Erythroblast (primary cell): ENCODE measurements at regions not wholly inside any gene's neighbourhood (a gene's known extent, or its start where the extent isn't known, plus 50 kb on each side); places are given as distances from the start of the nearest gene placed in this dataset.

ENCODE experiments used
- DNase-seq, 2 experiments: peaks; one replicate each; lab custom pipeline; 2025; lab: John Stamatoyannopoulos, UW
- GATA1 ChIP-seq: IDR thresholded peaks from 2 replicates; pipeline ENCODE4 v1.6.1; 2011; ENCODE audit warnings: low read depth, mild to moderate bottlenecking, control low read depth, low read length, moderate library complexity
- POLR2A ChIP-seq: IDR thresholded peaks from 2 replicates; pipeline ENCODE4 v1.6.1; 2011; ENCODE audit warnings: mild to moderate bottlenecking, low read length

DNA sequence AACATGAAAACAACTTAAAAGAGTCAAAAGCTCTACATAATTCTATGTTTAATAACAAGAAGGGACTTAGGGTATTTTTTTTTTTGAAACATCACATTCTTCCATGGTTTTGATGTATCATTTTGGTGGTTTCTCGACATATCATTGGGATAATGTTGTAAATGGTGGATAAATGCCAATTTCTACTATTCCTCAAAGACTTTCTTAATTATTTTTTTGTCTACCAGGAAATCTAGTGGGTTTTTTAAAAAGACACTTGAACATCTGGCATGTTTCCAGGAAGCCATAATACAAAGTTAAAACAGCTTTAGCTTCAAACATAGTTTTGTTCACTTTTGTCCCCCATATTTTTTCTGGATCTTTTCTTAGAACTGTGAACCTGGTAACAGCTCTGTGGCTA is 200.4 kb downstream of the DKK1 start:
- TF ChIP-seq POLR2A (no peak), GATA1 (no peak)
- no peak for DNase-seq

DNA sequence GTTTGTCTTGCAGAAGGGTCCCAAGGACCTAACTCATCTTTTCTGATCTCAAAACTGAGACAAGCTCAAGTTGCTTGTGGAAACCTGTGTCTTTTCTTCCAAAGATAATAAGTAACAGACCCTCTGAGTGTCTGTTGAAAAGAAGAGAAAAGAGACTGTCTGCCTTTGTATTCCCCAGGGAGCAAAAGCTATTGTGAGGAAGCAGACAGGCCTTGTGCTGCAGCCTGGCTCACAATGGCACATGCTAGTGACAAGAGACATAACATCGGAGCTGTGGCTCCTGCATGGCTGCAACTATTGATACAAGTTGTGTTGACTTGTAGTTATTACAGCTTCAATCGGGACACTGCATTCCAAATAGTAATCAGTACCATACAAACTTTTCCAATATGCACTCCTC is 202.9 kb downstream of the DKK1 start:
- TF ChIP-seq GATA1 (no peak), POLR2A (no peak)
- DNase-seq: no peak

DNA sequence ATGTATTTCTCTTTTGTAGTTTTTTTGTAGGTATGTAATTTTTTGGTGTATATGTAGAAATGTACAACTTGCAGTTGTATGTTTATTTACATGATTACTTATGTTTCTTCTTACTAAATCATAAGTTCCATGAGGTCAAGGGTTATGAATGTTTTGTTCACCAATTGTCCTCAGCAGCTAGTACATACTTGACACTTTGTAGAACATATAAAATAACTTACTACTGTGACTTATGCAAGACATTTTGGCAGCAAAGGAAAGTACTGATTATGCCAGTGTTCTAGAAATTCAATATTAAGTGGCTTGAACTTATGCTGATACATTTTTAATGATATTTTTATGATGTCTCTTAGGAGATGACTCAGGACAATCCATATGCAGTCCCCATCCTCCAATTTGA is 209.6 kb downstream of the DKK1 start:
- TF ChIP-seq GATA1 (no peak), POLR2A (no peak)
- no peak for DNase-seq

DNA sequence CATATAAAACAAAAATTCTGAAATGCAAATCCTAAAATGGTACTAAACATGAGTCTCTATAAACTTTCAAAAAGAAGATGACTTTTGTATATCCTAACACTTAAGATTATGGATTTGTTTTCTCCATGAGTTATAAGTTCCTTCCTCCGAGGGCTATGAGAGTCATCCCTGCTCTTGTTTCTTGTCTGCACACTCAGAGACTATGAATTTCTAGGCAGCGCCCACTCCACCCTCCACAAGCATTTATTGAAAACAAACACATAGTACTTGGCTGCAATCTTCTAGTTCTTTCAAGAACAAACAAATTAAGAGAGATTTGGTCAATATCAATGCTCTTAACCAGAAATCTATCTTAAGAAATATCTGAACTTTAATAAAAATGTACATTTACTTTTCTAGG is 211.7 kb downstream of the DKK1 start:
- no peak for TF ChIP-seq POLR2A
- no peak for TF ChIP-seq GATA1
- no peak for DNase-seq

DNA sequence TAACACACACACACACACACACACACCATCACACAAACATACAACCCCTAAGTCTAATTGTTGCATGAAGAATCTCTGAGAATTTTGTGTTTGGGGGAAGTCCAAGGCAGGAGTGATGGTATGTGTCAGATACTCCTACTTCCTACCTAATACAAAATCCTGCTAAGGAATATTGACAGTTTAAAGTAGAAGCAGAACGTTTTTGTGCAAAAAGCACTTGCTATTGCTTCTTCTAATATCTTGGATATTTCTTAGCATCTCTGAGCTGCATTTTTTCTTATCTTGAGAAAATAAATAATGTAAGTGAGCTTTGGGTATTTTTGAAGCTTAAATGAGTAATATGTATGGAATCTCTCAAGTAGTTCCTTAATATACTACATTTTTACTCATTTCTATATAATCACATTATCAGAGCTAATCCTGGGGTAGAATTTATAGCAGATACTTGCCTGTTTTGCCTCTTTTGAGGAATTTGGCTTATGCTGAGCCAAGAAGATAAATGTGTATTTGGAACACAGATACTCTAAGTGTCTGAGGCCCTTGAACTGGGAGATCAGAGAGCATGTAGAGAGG is 212.3 kb downstream of the DKK1 start:
- DNase-seq: no peak
- TF ChIP-seq POLR2A (no peak), GATA1 (no peak)

DNA sequence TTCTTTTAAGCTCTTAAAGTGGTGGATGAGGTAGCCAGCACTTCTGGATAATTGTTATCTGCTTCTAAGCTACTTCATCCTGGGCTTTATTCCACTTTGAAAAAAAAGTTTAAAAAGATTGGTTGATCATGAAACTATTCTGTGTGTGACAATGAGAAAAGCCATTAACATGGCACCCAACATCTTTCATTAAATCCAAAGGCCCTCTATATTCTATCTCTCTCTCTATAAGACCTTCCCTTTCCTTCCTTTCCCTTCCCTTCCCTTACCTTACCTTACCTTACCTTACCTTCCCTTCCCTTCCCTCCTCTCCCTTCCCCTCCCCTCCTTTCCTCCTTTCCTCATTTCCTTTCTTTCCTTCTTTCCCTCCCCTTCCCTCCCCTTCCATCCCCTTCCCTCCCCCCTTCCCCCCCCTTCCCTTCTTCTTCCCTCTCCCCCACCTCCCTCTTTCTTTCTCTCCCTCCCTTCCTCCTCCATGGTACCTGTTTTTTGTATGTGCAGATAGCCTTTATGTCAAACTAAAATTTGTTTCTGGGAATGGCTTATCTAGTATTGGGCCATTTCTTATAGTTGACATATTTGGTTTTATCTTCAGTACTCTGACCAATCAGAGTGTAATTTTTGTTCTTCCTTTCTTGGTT is 218.7 kb downstream of the DKK1 start:
- no peak for DNase-seq
- TF ChIP-seq GATA1: no peak
- TF ChIP-seq POLR2A: no peak

DNA sequence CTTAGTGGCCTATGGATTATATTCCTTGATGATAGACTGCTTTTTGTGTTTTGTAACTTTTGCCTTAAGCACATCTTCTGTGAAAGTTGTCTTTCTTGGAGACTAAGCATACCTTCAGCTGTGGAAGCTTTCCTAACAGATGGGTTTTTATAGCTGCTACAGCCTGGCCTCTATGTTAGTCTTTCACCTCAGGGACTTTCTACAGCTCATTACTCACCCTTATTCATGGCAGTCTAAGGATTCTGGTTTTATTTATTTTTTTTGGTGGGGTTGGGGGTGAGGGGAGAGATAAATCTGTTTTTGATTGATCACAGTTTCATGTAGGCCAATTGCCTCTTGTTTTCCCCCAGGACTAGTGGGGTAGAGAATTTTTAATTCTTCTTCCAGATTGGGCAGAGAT is 219.9 kb downstream of the DKK1 start:
- TF ChIP-seq GATA1 (no peak), POLR2A (no peak)
- no peak for DNase-seq

DNA sequence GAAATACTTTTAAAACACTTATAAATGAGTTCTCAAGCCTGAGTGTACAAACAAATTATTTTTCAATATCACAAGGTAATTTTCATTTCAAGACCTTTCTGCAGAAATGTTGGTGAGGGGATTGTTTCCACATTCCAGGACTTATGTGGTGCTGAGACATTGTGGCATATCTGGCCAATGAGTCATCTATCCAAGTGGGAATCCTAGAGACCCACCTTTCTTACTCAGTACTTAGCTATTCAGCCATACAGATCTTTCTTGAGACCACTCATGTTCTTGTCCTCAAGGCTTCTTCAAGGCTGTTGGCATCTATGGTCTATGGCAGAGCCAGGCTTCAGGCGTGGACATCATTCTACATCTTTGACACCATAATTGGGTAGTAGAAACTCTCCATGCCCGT is 225.4 kb downstream of the DKK1 start:
- no peak for DNase-seq
- TF ChIP-seq GATA1 (no peak), POLR2A (no peak)

DNA sequence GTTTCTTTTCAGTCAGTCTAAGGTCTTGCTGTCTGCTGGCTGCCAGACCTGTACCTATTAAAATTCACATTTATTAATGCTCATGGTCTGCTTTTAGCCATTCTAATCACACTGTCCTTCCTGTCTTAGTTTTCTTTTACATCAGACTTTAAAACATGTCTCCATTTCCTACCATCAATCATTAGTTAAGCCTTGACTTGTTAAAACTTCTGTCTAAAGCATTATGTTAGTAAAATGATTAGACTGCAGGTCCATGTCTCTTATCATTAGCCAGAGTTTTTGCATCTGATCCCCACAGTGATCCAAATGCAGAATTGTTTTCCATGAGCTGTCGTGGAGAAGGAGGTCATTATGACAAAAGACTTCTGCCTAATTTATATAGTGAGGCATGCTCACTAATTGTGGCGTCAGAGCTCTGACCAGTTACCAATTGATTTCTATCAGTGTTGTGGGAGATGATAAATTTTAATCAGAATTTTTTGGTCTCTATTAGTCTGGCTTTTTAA is 226.5 kb downstream of the DKK1 start:
- no peak for DNase-seq
- no peak for TF ChIP-seq POLR2A
- TF ChIP-seq GATA1: no peak

DNA sequence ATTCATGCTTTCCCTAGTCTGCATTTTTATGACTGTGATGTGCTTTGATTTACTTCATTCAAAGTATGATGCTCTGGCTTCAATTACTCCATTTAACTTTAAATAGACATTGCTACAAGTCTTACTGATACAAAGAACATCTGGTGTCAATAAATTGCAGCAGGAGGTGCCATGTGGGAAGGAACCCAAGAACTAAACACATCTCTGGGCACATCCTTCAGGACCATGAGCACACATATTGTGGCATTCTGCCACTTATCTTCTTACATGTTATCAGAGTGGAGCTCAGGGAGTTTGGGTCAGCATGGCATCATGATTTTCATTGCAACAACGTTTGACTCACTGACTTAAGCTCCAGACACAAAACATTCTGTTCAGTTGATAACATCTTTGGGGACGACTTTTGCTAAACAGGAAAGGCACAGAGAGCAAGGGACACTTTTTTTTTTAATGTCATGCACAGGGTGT is 227.0 kb downstream of the DKK1 start:
- DNase-seq: no peak
- no peak for TF ChIP-seq GATA1
- no peak for TF ChIP-seq POLR2A

DNA sequence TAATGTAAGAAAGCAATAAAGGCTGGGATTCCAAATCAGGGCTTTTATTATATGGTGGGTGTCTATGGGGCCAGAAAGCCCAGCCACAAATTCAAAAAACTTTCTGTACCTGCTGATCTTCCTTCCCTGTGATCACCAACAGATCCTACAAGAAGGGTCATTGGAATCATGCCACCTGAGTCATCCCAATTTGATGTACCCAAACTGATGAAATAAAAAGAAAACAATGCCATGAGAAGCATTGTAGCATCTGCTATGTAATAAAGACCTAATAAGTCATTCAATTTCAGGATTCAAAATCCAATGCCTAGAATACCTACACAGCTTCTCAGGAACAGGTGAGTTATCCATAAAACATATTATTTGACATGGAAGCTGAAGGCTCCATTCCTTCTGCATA is 228.8 kb downstream of the DKK1 start:
- DNase-seq: no peak
- TF ChIP-seq POLR2A: no peak
- TF ChIP-seq GATA1: no peak

DNA sequence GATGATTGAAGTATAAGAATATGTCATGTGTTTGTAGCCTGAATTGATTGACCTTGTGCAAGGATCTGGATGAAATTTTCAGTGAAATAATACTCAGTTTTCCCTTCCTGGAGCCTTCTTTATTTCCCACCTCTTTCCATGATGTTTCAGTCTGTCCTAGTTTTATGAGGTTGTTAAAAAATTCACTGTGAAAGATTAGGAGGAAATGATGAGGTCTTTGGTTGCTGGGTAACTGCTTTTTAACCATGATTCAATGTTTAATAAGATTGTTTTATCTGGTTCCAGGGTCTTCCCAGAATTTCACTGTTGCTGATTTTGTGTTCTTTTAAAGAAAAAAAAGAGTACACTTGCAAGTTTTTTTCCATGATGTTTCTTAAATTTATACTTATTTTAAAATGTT is 221.5 kb downstream of the MBL2 start:
- no peak for TF ChIP-seq POLR2A
- no peak for TF ChIP-seq GATA1
- no peak for DNase-seq

DNA sequence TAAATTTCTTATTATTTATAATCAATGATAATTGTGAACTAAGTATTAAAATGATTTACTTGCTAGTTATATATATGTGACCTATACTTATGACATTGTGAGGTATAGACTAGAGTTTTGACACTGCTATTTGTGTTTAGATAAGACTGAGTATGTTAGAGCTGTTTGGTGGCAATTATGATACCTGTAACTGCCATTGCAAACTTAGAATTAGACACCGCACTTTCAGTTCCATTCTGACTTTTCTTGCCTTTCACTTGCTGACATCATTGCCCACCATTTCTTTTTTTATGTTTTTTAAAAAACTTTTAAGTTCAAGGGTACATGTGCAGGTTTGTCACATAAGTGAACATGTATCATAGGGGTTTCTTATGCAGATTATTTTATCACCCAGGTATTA is 214.5 kb downstream of the MBL2 start:
- no peak for DNase-seq
- TF ChIP-seq POLR2A (no peak), GATA1 (no peak)

DNA sequence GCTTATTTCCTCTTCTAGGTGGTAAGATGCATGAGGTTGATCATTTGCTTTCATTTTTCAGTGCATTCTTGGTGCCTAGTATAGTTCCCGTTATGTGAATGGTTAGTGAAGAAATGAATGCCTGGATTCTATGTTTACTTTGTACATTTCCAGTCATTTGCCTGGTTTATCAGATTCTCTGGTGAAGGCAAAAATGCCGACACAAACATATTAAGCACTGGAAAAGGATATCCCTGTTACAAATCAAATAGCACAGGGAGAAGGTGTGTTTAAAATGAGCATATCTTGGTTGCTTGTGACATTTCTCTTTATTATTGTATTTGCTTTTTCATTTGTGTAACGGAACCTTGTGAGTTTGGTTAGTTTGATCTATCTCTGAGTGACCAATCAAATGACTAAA is 211.3 kb downstream of the MBL2 start:
- no peak for TF ChIP-seq POLR2A
- no peak for TF ChIP-seq GATA1
- DNase-seq: no peak

DNA sequence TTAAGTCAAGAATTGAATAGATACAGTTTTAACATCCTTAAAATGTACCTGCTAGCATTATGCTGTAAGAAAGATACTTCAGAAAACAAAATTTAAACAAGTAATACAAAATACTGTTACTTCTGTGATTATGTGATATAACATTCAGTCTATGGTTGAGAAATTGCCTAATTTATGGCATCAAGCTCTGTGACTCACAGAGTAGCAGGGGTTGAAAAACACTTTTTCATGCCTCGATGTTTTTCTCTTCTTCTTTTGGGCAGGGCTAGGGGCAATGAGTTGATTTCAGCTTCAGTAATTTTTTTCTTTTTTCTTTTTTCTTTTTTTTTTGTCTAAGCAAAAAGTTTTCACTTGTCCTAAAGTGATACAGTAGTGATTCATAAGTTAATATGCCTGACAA is 209.2 kb downstream of the MBL2 start:
- TF ChIP-seq GATA1: no peak
- TF ChIP-seq POLR2A: no peak
- no peak for DNase-seq
